Memory B cell (primary cell): ENCODE measurements at regions not wholly inside any gene's neighbourhood (a gene's known extent, or its start where the extent isn't known, plus 50 kb on each side); places are given as distances from the start of the nearest gene placed in this dataset.

ENCODE experiments used
- ATAC-seq: fragments of 150-1000 bp; cut with Tn5 transposase; 2 replicates; pipeline ENCODE4 v1.10.0; 2021; ENCODE audit warnings: low read depth, mild to moderate bottlenecking, moderate library complexity
- DNase-seq, 2 donors: peaks; one replicate each; pipeline ENCODE4 v3.0.0; 2022; ENCODE audit warnings: low spot score in 2 of 2
- H3K27ac Mint-ChIP-seq: one replicate; pipeline ENCODE4 v1.8.0; 2022; ENCODE audit warnings: mild to moderate bottlenecking, moderate library complexity, mixed read lengths
- H3K27me3 Mint-ChIP-seq: one replicate; pipeline ENCODE4 v1.8.0; 2022; ENCODE audit warnings: mixed read lengths
- H3K36me3 Mint-ChIP-seq: one replicate; pipeline ENCODE4 v1.8.0; 2022; ENCODE audit warnings: mild to moderate bottlenecking, mixed read lengths
- H3K4me1 Mint-ChIP-seq: one replicate; pipeline ENCODE4 v1.8.0; 2022; ENCODE audit warnings: mixed read lengths
- H3K4me3 Mint-ChIP-seq: one replicate; pipeline ENCODE4 v1.8.0; 2022; ENCODE audit warnings: mild to moderate bottlenecking, moderate library complexity, mixed read lengths
- H3K9me3 Mint-ChIP-seq: one replicate; pipeline ENCODE4 v1.8.0; 2022; ENCODE audit warnings: mixed read lengths

DNA sequence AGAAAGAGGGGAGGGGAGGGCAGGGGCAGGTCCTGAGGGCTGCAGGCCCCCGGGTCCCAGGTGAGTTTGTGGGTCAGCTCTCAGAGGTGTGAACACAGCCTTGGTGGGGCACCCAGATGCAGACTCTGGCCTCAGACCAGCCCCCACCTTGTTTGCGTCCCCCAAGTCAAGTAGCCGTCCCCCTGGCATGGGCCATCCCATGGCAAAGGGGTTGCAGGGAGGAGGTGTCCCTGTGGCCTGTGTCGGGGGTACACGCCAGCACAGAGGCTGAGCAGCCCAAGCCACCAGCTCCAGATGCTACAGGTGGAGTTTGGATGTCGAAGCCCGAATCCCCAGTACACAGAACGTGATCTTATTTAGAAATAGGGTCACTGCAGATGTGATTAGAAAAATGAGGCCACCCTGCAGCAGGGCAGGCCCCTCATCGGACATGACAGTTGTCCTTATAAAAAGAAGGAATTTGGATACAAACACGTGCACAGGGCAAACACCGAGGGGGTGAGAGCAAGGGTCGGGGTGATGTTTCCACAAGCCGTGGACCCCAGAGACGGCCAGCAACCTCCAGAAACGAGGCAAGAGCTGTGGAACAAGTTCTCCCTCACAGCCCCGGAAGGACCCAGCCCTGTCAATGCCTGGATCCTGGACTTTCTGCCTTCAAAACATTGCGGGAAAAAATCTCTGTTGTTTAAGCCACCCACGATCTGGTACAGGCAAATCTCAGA is 141.2 kb upstream of the C14orf180 start:
- no peak overlapping the region for H3K4me3 Mint-ChIP-seq
- no peaks in the 10 kb centered on the region for H3K4me1 Mint-ChIP-seq
- no peaks in the 10 kb centered on the region for H3K36me3 Mint-ChIP-seq
- no peak for ATAC-seq
- H3K9me3 Mint-ChIP-seq = no peaks in the 10 kb centered on the region
- H3K27me3 Mint-ChIP-seq = peaks cover 8% of the 10 kb centered on the region
- DNase-seq = no peak
- no peak overlapping the region for H3K27ac Mint-ChIP-seq

DNA sequence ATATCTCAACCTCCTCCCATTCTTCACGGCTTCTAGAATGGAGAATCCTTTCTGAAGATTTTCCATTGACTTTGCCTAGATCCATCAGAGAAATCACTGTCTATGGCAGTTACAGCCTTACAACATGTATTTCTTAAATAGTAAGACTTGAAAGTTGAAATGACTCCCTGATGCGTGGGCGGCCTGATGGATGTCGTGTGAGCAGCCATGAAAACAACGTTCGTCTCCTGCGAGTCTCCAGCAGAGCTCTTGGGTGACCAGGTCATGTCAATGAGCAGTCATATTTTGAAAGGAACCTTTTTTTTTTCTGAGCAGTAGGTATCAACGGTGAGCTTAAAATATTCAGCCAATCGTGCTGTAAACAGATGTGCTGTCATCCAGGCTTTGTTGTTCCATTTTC is 139.9 kb upstream of the C14orf180 start:
- peaks cover 4% of the 10 kb centered on the region for H3K4me1 Mint-ChIP-seq
- ATAC-seq = no peak
- no peak for DNase-seq
- peaks cover 6% of the 10 kb centered on the region for H3K9me3 Mint-ChIP-seq
- peaks cover 8% of the 10 kb centered on the region for H3K27me3 Mint-ChIP-seq
- H3K27ac Mint-ChIP-seq = no peak overlapping the region
- H3K4me3 Mint-ChIP-seq = no peak overlapping the region
- H3K36me3 Mint-ChIP-seq = no peaks in the 10 kb centered on the region

DNA sequence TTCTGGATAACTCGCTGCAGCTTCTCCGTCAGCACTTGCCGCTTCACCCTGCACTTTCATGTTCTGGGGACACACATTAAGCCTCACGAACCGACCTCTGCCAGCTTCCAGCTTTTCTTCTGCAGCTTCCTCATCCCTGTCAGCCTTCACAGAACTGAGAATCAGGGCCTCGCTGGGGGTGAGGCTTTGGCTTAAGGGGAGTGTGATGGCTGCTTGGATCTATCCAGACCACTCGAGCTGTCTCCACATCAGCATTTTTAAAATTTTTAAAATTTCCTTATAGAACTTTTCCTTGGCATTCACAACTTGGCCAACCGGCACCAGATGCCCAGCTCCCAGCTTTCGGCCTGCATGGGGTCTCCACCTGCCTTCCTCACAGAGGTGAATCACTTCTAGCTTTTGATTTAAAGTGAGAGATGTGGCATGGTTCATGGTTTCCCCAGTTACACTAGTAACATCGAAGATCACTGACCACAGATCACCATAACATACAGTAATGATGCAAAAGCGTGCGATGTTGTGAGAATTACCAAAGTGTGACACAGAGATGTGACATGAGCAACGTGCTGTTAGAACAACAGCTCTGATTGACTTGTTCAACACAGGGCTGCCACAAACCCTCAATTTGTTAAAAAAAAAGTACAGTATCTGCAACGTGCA is 139.1 kb upstream of the C14orf180 start:
- Mint-ChIP-seq H3K9me3 (peaks cover 6% of the 10 kb centered on the region), H3K4me3 (no peak overlapping the region), H3K27me3 (peaks cover 7% of the 10 kb centered on the region), H3K4me1 (peaks cover 4% of the 10 kb centered on the region), H3K36me3 (no peaks in the 10 kb centered on the region), H3K27ac (no peak overlapping the region)
- ATAC-seq (no peak), DNase-seq (no peak)

DNA sequence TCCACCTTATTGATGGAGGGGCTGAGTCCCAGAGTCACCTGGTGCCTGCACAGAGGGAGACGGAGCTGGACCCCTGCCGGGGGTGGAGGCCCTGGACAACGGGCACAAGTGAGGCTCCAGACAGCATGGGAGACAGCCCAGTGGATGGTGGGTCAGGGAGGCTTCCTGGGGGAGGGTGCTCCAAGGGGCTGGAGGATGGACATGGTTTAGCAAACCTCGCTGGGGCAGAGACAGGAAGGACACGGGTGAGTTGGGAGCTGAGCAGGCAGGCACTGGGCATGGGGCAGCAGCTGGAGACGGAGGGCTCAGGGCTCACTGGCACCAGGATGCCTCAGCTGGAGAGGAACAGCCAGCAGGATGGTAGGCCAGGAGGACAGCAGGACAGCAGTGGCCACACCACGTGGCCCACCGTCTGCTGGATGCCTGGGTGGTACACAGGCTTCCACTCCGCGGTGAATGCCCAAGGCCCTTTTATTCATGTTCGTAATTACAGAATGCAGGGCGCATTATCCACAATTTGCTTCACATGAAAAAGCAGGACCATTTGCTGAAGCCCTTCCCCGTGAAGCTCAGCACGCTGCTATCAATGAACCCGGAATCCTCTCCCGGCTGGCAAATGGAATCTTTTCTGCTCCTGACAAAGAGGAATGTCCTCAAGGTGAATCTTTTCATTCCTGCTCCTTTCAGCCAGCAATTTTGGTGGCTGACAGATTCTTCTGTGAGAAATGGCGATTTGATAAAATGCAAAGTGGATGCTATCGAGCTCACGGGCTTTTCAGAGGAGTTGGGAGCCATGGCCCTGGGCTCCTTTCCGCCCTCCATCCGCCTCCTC is 138.1 kb upstream of the C14orf180 start:
- peaks cover 4% of the 10 kb centered on the region for H3K4me1 Mint-ChIP-seq
- DNase-seq = peak in 1 of 2 donors; percentile 7
- no peaks in the 10 kb centered on the region for H3K36me3 Mint-ChIP-seq
- ATAC-seq = no peak
- peaks cover 10% of the 10 kb centered on the region for H3K27me3 Mint-ChIP-seq
- no peak overlapping the region for H3K4me3 Mint-ChIP-seq
- no peak overlapping the region for H3K27ac Mint-ChIP-seq
- H3K9me3 Mint-ChIP-seq = peaks cover 6% of the 10 kb centered on the region

DNA sequence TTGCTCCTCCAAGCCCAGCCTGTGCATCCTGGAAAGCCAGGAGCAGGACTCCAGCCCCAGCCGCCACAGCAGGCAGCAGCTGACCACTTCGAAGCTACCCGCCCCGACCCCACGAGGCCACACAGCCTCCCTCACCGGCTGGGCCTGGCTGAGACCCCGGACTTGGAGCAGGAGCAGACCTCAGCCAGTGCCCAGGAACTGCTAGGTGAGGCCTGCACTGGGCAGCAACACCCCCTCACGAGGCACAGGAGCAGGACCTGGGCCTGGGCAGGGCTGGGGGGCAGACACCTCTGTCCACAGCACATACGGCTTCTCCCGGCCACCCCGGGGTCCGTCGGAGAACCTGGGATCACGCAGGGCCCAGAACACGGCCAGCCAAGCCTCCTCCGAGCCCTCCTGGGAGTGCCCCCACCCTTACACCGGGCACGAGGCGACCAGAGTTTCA is 137.4 kb upstream of the C14orf180 start:
- DNase-seq (peak in 1 of 2 donors; percentile 4), ATAC-seq (no peak)
- Mint-ChIP-seq H3K4me3 (no peak overlapping the region), H3K27ac (no peak overlapping the region), H3K4me1 (peaks cover 4% of the 10 kb centered on the region), H3K27me3 (peaks cover 12% of the 10 kb centered on the region), H3K9me3 (peaks cover 6% of the 10 kb centered on the region), H3K36me3 (no peaks in the 10 kb centered on the region)

DNA sequence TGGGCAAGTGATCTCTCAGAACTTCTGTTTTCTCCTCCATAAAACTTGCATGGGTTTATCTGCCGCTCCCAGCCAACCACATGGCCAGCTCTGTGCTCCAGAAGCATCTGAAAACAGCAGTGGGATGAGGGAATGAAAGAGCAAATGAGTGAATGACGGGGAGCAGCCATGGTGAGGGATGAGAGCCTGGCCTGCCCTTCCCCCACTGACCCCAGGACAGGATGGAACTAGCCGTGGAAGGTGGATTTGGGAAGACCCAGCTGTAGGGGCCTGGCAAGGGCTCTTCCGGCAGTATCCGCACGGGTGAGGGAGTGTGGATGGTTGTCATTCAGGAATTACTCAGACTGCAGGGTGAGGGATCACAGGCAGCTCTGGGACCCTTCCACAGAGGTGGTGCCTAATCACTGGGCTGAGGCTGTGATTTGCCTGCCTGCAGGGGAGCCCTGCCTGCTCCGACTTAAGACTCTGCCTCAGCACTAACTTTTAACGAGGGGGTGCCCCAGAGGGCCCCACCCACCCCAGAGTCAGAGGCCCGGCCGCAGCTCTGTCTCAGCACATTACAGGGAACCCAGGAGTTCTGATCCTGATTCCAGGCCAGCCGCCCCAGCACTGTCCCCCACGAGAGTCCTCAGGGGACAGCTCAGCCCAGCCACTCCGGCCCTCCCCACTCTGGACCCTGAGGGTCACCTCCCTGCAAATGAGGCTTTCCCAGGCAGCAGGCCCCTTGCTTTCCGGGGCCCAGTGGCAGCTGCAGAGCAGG is 136.8 kb upstream of the C14orf180 start:
- no peak overlapping the region for H3K27ac Mint-ChIP-seq
- peak in 1 of 2 donors; percentile 8 for DNase-seq
- no peak overlapping the region for H3K4me3 Mint-ChIP-seq
- H3K36me3 Mint-ChIP-seq = no peaks in the 10 kb centered on the region
- no peak for ATAC-seq
- H3K9me3 Mint-ChIP-seq = peaks cover 6% of the 10 kb centered on the region
- H3K27me3 Mint-ChIP-seq = peaks cover 11% of the 10 kb centered on the region
- peaks cover 5% of the 10 kb centered on the region for H3K4me1 Mint-ChIP-seq

DNA sequence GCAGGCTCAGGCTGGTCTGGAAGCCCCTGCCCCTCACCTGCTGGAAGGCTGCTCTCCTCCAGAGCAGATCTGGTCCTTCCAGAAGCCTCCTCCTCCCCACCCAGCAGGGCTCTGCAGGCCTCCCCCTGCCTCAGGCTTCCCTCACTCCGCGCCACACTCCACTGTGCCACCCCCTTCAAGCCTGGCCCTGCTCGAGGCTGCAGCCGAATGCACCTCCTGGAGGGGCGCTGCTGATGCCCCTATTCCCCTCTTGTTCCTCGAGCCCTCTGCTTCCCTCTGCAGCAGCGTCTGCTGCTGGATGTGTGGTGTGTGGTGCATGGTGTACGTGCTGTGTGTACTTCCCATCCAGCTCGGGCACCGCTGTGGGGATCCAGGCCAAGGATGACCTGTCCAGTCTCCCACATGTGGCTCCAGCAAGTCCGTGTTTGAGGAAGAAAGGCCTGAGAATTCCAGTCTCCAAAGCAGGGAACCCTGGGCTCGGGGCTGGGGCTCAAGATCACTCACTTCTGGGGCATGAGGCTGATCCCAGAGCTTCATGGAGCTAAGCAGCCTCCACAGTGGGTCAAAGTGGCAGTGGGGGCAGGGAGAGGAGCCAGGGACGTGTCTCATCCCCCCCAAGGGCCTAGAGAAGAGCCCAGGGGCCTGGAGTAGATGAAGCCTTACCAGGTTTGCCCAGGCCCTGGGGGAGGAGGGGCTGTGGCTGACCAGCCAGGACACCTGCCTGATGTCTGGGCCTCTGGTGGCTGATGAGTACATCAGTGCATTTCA is 136.0 kb upstream of the C14orf180 start:
- no peak for ATAC-seq
- H3K27ac Mint-ChIP-seq = no peak overlapping the region
- H3K27me3 Mint-ChIP-seq = peaks cover 16% of the 10 kb centered on the region
- no peak overlapping the region for H3K4me3 Mint-ChIP-seq
- DNase-seq = no peak
- H3K4me1 Mint-ChIP-seq = peaks cover 6% of the 10 kb centered on the region
- H3K36me3 Mint-ChIP-seq = peaks cover 3% of the 10 kb centered on the region
- H3K9me3 Mint-ChIP-seq = peaks cover 9% of the 10 kb centered on the region

DNA sequence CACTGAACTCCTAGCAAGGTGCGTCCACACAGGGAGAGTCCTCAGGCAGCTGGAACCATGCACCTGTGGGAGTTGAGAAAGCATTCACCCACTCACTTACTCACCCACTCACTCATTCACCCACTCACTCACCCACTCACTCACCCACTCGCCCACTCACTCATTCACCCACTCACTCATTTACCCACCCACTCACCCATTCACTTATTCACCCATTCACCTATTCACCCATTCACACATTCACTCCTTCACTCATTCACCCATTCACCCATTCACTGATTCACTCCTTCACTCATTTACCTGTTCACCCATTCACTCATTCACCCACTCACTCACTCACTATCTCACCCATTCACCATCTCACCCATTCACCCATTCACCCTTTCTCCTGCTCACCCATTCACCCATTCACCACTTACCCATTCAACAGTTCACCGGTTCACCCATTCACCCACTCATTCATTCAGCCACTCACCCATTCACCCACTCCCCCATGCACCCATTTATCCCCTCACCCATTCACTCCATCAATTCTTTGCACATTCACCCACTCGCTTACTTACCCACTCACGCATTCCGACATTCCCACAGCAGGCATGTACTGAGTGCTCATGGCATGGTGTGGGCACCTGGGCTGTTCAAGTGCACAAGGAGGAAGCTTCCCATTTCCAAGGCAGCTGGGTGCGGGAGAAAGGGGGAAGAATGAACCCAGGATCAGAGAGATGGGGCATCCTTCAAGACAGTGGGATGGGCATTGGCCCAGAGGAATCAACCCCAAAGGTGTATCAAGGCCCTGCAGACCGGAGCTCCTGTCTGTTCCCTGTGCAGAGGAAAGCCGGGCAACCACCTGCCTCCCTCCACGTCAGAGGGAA is 135.2 kb upstream of the C14orf180 start:
- Mint-ChIP-seq H3K27me3 (peaks cover 19% of the 10 kb centered on the region), H3K36me3 (peaks cover 6% of the 10 kb centered on the region), H3K27ac (peak overlapping the region; percentile 6), H3K4me1 (peaks cover 6% of the 10 kb centered on the region), H3K4me3 (no peak overlapping the region), H3K9me3 (peaks cover 15% of the 10 kb centered on the region)
- DNase-seq (no peak), ATAC-seq (no peak)

DNA sequence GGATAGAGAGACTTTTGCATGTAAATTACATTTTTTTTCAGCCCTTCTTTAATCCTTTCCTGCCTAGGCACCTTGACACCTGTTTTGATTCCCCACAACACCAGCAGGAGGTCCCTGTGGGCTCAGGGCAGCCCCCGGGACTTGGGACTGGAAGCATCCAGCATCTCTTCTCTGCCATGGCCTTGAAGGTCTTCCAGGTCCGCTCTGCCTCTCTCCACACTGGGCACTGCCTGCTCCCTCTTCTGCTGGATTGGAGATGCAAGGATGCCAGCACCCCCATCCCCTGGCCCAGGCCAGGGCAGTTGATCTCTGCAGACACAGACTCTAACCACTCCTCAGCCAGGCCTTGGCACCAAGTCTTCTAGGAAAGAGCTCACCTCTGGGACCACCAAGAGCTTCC is 134.5 kb upstream of the C14orf180 start:
- DNase-seq (no peak), ATAC-seq (no peak)
- peaks cover 6% of the 10 kb centered on the region for H3K36me3 Mint-ChIP-seq
- H3K9me3 Mint-ChIP-seq = peaks cover 15% of the 10 kb centered on the region
- H3K27ac Mint-ChIP-seq = no peak overlapping the region
- no peak overlapping the region for H3K4me3 Mint-ChIP-seq
- peaks cover 6% of the 10 kb centered on the region for H3K4me1 Mint-ChIP-seq
- H3K27me3 Mint-ChIP-seq = peaks cover 18% of the 10 kb centered on the region

DNA sequence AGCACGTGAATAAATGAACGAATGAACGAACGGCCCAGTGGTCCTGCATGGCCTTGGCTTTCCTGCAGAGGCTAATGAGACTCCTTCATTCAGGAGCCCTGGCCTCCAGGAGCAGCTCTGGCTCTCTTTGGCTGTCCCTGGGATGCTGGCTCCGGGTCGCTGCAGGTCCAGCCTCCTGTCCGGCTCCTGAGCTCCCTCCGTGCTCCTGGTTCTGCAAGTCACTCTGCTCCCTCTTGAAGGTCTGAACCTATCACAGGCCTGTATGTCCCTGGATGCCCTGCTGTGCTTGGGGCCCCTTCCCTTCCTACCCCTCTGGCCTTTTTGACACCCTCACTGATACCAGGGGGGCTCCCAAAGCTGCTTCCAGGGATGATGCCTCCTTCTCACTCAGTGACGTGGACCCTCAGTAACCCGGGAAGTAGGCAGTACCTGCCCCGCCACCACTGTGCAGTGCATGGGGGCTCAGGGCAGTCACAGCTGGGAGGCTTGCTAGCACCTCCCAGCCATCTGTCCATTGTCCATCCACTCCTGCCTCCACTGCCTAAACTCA is 133.7 kb upstream of the C14orf180 start:
- DNase-seq (no peak), ATAC-seq (no peak)
- peaks cover 20% of the 10 kb centered on the region for H3K27me3 Mint-ChIP-seq
- H3K27ac Mint-ChIP-seq = no peak overlapping the region
- peaks cover 15% of the 10 kb centered on the region for H3K9me3 Mint-ChIP-seq
- peaks cover 6% of the 10 kb centered on the region for H3K4me1 Mint-ChIP-seq
- H3K4me3 Mint-ChIP-seq = no peak overlapping the region
- peaks cover 6% of the 10 kb centered on the region for H3K36me3 Mint-ChIP-seq

DNA sequence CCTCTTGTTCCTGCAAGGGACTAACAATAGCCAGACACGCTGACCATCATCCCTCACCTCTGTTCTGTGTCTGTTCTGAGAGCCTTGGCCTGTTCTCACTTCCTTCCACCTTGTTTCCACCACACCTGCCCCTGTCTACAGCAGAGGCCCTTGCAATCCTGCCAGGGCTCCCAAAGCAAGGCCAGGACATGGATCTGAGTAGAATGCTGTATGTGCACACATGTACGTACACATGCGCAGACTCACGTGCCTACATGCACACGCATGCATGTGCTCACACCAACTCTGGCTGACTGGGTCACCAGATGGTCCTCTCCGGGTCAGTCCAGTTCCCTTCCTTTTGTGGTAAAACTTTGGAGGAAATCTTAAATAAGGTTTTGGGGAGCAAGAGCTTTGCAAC is 133.0 kb upstream of the C14orf180 start:
- H3K4me1 Mint-ChIP-seq = peaks cover 6% of the 10 kb centered on the region
- H3K4me3 Mint-ChIP-seq = no peak overlapping the region
- H3K9me3 Mint-ChIP-seq = peaks cover 15% of the 10 kb centered on the region
- H3K27ac Mint-ChIP-seq = no peak overlapping the region
- DNase-seq (no peak), ATAC-seq (no peak)
- H3K27me3 Mint-ChIP-seq = peaks cover 22% of the 10 kb centered on the region
- H3K36me3 Mint-ChIP-seq = peaks cover 6% of the 10 kb centered on the region

DNA sequence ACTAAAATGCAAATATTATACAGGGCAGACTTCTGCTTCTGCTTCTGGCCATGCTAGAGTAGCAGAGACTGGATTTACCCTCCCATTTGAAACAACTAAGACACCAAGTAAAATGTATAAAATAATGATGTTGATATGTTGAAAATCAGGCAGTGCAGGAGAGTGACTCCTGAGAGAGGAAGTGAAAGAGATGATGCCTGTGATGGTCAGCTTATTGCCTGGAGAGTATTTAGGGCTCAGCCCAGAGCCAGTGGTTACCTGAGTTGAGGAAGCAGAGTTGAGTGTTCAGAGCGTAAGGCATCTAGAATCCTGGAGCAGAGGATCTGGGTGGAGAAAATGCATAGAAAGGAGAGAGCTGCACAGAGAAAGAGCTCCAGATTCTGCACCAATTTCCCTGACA is 131.8 kb upstream of the C14orf180 start:
- peaks cover 6% of the 10 kb centered on the region for H3K36me3 Mint-ChIP-seq
- H3K27ac Mint-ChIP-seq = no peak overlapping the region
- peaks cover 25% of the 10 kb centered on the region for H3K27me3 Mint-ChIP-seq
- ATAC-seq (no peak), DNase-seq (no peak)
- peaks cover 6% of the 10 kb centered on the region for H3K4me1 Mint-ChIP-seq
- no peak overlapping the region for H3K4me3 Mint-ChIP-seq
- peaks cover 15% of the 10 kb centered on the region for H3K9me3 Mint-ChIP-seq
